Coronary artery (tissue), 2 donors: ENCODE measurements at regions not wholly inside any gene's neighbourhood (a gene's known extent, or its start where the extent isn't known, plus 50 kb on each side); places are given as distances from the start of the nearest gene placed in this dataset.

Experiments
- DNase-seq: peaks from one replicate; pipeline ENCODE4 v3.0.0-alpha.2; 2017; ENCODE audit warnings: low spot score
- H3K27ac ChIP-seq, 2 donors: fragments of 200-600 bp; sonication (generic); one replicate each; pipeline ENCODE4 v1.5.1; 2016 to 2019
- H3K4me3 ChIP-seq: fragments of 200-600 bp; sonication (generic); 2 replicates; pipeline ENCODE4 v1.5.1; 2016; ENCODE audit warnings: mild to moderate bottlenecking, moderate library complexity
- TF ChIP-seq, protein P1 (sequence below): fragments of 200-600 bp; sonication (generic); IDR thresholded peaks from one replicate; pipeline ENCODE4 v1.5.1; 2019; ENCODE audit warnings: antibody characterized with exemption

DNA sequence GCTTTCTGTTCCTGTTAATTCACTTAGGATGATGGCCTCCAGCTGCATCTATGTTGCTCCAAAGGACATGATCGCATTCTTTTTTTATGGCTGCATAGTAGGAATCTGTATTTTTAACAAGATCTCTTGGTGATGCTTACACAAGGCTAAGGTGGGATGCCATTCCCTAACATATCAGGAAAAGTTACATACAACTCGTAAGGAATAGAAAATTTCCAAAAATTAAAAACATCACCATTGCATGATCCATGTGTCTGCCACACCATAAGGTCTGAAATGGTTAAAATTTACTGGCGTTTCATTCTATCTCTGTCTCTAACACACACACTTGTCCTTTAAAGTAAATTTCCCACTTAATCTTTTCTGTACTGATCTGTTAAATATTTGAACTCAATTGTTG, 608.4 kb downstream of the PRELID2 start:
- no peak overlapping the region for H3K27ac ChIP-seq
- TF ChIP-seq, protein P1, sequence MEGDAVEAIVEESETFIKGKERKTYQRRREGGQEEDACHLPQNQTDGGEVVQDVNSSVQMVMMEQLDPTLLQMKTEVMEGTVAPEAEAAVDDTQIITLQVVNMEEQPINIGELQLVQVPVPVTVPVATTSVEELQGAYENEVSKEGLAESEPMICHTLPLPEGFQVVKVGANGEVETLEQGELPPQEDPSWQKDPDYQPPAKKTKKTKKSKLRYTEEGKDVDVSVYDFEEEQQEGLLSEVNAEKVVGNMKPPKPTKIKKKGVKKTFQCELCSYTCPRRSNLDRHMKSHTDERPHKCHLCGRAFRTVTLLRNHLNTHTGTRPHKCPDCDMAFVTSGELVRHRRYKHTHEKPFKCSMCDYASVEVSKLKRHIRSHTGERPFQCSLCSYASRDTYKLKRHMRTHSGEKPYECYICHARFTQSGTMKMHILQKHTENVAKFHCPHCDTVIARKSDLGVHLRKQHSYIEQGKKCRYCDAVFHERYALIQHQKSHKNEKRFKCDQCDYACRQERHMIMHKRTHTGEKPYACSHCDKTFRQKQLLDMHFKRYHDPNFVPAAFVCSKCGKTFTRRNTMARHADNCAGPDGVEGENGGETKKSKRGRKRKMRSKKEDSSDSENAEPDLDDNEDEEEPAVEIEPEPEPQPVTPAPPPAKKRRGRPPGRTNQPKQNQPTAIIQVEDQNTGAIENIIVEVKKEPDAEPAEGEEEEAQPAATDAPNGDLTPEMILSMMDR, result no peak
- no peak for DNase-seq
- H3K4me3 ChIP-seq, result no peak overlapping the region

DNA sequence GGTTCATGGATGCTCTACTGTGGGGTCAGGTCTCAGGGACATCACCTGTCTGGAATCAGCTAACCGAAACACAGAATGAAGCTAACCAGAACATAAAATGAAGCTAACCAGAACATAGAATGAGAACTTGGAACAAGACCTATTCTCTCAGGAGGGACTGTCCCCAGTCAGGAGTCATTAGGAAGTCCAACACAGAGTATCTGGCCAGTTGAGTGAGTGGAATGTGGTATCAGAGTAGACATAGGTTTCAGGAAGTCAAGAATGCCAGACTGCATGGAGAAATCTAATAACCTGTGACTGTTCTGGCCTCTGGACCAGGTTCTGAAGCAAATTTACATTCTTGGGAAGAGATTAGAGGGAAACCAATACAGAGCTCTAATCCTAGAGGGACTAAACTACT, 609.6 kb downstream of the PRELID2 start:
- no peak for DNase-seq
- Histone ChIP-seq H3K4me3 (no peak overlapping the region), H3K27ac (no peak overlapping the region)
- TF ChIP-seq, protein P1, result no peak

DNA sequence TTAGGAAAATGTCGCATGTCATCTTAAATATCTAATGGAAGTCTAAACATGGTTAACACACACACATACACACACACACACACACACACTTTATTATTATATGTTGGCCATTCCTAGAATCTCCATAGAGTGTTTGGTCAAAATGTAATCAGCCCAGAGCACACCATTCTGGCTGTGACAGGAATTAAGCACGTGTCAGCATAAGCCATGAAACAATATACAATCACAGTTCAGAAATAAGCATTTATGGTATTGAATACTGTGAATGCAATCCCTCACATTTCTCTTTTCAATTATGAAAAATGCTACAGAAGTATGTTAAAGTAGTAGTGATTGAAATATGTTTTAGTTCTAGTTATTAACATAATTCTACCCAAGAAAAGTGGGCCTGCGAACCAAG, 611.6 kb downstream of the PRELID2 start:
- Histone ChIP-seq H3K4me3 (no peak overlapping the region), H3K27ac (no peak overlapping the region)
- TF ChIP-seq, protein P1, result no peak
- no peak for DNase-seq

DNA sequence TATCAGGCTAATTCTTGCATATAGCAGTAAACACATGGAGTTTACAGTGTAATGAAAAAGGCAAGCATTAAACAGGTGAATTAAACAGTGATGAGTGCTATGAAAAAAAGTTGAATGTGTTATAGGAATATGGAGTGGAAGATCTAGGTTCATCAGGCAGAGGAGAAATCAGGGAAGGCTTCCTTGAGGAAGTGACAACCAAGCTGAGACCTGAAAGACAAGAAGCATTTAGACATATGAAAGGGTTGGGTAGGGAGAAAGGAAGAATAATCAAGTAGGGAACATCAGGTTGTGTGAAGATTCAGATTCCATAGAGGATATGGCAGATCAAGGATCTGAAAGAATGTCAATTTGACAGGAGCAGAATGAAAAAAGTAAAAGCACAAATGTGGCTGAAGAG, 612.5 kb downstream of the PRELID2 start:
- H3K27ac ChIP-seq, result no peak overlapping the region
- no peak overlapping the region for H3K4me3 ChIP-seq
- TF ChIP-seq, protein P1, result no peak

DNA sequence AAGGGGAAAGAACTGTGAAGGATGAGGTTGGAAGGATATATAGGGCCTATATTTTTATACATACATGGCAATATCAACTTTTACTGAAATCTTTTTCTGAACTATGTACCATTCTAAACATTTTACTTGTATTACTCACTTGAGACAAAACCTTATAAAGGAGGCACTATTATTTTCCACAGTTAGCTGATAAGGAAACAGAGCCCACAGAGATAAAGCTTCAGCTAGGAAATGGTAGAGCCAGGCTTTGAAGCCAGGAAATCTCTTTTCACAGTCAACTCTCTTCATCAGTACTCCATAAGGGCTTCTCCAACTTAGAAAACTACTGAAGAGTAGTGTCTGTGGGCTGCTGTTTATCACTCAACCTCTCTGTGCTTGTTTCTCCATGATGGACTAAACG, 613.7 kb downstream of the PRELID2 start:
- TF ChIP-seq, protein P1, result no peak
- H3K27ac ChIP-seq, result no peak overlapping the region
- no peak overlapping the region for H3K4me3 ChIP-seq
- DNase-seq, result no peak

More for the DNA sequence above, 612.5 kb downstream of the PRELID2 start:
- no peak for DNase-seq

DNA sequence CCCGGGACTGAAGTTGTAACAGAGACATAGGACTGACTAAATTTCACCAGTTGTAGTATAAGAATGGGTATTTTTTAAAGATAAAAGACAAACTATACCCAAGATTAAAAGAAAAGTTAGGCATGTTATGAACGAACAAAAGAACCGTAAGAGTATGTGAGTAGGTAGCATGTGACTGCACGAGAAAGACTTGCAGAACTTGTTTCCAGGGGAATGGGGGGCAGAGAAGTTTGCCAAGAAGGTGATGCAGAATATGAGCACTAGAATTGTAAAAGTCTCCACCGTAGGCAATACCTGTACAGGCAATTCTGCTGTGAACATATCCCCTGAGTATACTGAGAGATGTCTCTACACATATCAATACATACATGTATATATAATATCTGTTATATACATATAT, 614.7 kb downstream of the PRELID2 start:
- no peak for DNase-seq
- Histone ChIP-seq H3K27ac (no peak overlapping the region), H3K4me3 (no peak overlapping the region)
- TF ChIP-seq, protein P1, result no peak

DNA sequence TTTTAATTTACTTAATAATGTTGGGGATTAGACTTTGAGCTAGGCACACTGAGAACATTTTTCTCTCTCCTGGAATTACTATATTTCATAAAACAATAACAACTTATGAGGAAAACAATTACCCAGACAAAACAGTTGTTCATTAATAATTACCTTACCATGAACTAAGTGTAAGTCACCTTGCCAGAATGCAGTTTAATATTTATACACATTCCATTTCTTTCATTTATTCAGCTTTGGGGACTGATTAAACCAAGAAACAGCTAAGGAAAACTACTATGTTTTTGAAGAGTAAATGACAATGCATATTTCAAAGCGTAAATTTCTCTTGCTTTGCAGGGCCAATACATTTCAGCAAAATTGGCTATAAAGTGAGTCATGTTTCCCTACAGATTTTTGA, 616.2 kb downstream of the PRELID2 start:
- TF ChIP-seq, protein P1, result no peak
- Histone ChIP-seq H3K4me3 (no peak overlapping the region), H3K27ac (no peak overlapping the region)
- DNase-seq, result no peak
